OCI-LY3 (cell line): ENCODE measurements at regions not wholly inside any gene's neighbourhood (a gene's known extent, or its start where the extent isn't known, plus 50 kb on each side); places are given as distances from the start of the nearest gene placed in this dataset.

Experiments
- H2AFZ ChIP-seq: fragments of 200-600, 300-600 bp; shearing (Covaris generic); 2 replicates; pipeline ENCODE4 v1.6.0; 2014; ENCODE audit warnings: antibody characterized with exemption, low read depth, low read length
- H3K27ac ChIP-seq: fragments of 200-600, 300-600 bp; sonication (generic); 2 replicates; pipeline ENCODE4 v1.5.1; 2014; ENCODE audit warnings: mild to moderate bottlenecking, low read length, moderate library complexity, mixed read lengths
- H3K27me3 ChIP-seq: fragments of 200-600, 300-600 bp; sonication (generic); 2 replicates; pipeline ENCODE4 v1.6.1; 2014; ENCODE audit warnings: low read depth, low read length, mixed read lengths
- H3K36me3 ChIP-seq: fragments of 200-600, 300-600 bp; sonication (generic); replicated peaks from 2 replicates; pipeline ENCODE3; 2014; ENCODE audit warnings: low read depth, low read length, mixed read lengths
- H3K4me1 ChIP-seq: fragments of 300-600, 200-600 bp; sonication (generic); 2 replicates; pipeline ENCODE4 v1.6.1; 2014; ENCODE audit warnings: low read length, mixed read lengths
- H3K4me2 ChIP-seq: fragments of 200-600, 300-600 bp; sonication (generic); 2 replicates; pipeline ENCODE4 v1.6.1; 2014; ENCODE audit warnings: low read length, mixed read lengths
- H3K4me3 ChIP-seq: fragments of 300-600, 200-600 bp; sonication (generic); 2 replicates; pipeline ENCODE4 v1.5.1; 2014; ENCODE audit warnings: antibody characterized with exemption, mild to moderate bottlenecking, low read length, moderate library complexity
- H3K79me2 ChIP-seq: fragments of 300-600, 200-600 bp; shearing (Covaris generic); 2 replicates; pipeline ENCODE4 v1.6.1; 2014; ENCODE audit warnings: mild to moderate bottlenecking, low read length, mixed read lengths
- H3K9ac ChIP-seq: fragments of 300-600, 200-600 bp; shearing (Covaris generic); 2 replicates; pipeline ENCODE4 v1.6.0; 2014; ENCODE audit warnings: mild to moderate bottlenecking, low read length, moderate library complexity
- H3K9me3 ChIP-seq: fragments of 200-600, 300-600 bp; shearing (Covaris generic); 2 replicates; pipeline ENCODE4 v1.6.1; 2014; ENCODE audit warnings: low read length, mixed read lengths; ENCODE audit not compliant: insufficient read depth
- H4K20me1 ChIP-seq: fragments of 200-600, 300-600 bp; sonication (generic); 2 replicates; pipeline ENCODE4 v1.6.1; 2016; ENCODE audit warnings: low read length, mixed read lengths; ENCODE audit not compliant: insufficient read depth
- EZH2phosphoT487 ChIP-seq: fragments of 200-600 bp; shearing (Covaris generic); IDR thresholded peaks from 2 replicates; pipeline ENCODE4 v1.6.1; 2018; ENCODE audit warnings: antibody characterized with exemption, mixed run types, low read depth
- TF ChIP-seq, protein P1 (sequence below): fragments of 200-600, 300-600 bp; sonication (generic); IDR thresholded peaks from 2 replicates; pipeline ENCODE4 v1.5.1; 2014; ENCODE audit warnings: antibody characterized with exemption, low read length, low read depth

GRCh38 chr15:100710744-100711515, 108.5 kb downstream of the ASB7 start:
- H3K9me3 ChIP-seq = no peaks in the 10 kb centered on the region
- TF ChIP-seq, protein P1, sequence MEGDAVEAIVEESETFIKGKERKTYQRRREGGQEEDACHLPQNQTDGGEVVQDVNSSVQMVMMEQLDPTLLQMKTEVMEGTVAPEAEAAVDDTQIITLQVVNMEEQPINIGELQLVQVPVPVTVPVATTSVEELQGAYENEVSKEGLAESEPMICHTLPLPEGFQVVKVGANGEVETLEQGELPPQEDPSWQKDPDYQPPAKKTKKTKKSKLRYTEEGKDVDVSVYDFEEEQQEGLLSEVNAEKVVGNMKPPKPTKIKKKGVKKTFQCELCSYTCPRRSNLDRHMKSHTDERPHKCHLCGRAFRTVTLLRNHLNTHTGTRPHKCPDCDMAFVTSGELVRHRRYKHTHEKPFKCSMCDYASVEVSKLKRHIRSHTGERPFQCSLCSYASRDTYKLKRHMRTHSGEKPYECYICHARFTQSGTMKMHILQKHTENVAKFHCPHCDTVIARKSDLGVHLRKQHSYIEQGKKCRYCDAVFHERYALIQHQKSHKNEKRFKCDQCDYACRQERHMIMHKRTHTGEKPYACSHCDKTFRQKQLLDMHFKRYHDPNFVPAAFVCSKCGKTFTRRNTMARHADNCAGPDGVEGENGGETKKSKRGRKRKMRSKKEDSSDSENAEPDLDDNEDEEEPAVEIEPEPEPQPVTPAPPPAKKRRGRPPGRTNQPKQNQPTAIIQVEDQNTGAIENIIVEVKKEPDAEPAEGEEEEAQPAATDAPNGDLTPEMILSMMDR = no peak
- TF ChIP-seq EZH2phosphoT487 = no peak
- H3K9ac ChIP-seq = no peak overlapping the region
- H4K20me1 ChIP-seq = no peaks in the 10 kb centered on the region
- H3K27me3 ChIP-seq = no peaks in the 10 kb centered on the region
- H3K27ac ChIP-seq = no peak overlapping the region
- H3K79me2 ChIP-seq = no peaks in the 10 kb centered on the region
- no peaks in the 10 kb centered on the region for H3K4me1 ChIP-seq
- H3K4me3 ChIP-seq = no peak overlapping the region
- H3K4me2 ChIP-seq = no peak overlapping the region
- no peaks in the 10 kb centered on the region for H3K36me3 ChIP-seq
- no peak overlapping the region for H2AFZ ChIP-seq

- no peaks in the 10 kb centered on the region for H3K27me3 ChIP-seq
- no peak overlapping the region for H3K4me2 ChIP-seq
- no peaks in the 10 kb centered on the region for H4K20me1 ChIP-seq
- no peak overlapping the region for H3K9ac ChIP-seq
- H2AFZ ChIP-seq = no peak overlapping the region
- H3K36me3 ChIP-seq = no peaks in the 10 kb centered on the region
- no peak overlapping the region for H3K27ac ChIP-seq
- no peaks in the 10 kb centered on the region for H3K4me1 ChIP-seq
- no peaks in the 10 kb centered on the region for H3K9me3 ChIP-seq
- no peaks in the 10 kb centered on the region for H3K79me2 ChIP-seq
- no peak for TF ChIP-seq EZH2phosphoT487
- TF ChIP-seq, protein P1 = no peak
- no peak overlapping the region for H3K4me3 ChIP-seq
These were observed 109.2 kb downstream of the ASB7 start for GRCh38 chr15:100711516-100712021.

- Histone ChIP-seq H3K4me1 (no peaks in the 10 kb centered on the region), H3K27ac (no peak overlapping the region), H3K79me2 (no peaks in the 10 kb centered on the region), H3K9me3 (no peaks in the 10 kb centered on the region), H3K4me2 (no peak overlapping the region), H3K27me3 (no peaks in the 10 kb centered on the region), H3K4me3 (no peak overlapping the region), H3K9ac (no peak overlapping the region), H2AFZ (no peak overlapping the region), H4K20me1 (no peaks in the 10 kb centered on the region), H3K36me3 (no peaks in the 10 kb centered on the region)
- TF ChIP-seq, protein P1 = no peak
- no peak for TF ChIP-seq EZH2phosphoT487
These were observed 109.8 kb downstream of the ASB7 start for GRCh38 chr15:100712226-100712625.

DNA sequence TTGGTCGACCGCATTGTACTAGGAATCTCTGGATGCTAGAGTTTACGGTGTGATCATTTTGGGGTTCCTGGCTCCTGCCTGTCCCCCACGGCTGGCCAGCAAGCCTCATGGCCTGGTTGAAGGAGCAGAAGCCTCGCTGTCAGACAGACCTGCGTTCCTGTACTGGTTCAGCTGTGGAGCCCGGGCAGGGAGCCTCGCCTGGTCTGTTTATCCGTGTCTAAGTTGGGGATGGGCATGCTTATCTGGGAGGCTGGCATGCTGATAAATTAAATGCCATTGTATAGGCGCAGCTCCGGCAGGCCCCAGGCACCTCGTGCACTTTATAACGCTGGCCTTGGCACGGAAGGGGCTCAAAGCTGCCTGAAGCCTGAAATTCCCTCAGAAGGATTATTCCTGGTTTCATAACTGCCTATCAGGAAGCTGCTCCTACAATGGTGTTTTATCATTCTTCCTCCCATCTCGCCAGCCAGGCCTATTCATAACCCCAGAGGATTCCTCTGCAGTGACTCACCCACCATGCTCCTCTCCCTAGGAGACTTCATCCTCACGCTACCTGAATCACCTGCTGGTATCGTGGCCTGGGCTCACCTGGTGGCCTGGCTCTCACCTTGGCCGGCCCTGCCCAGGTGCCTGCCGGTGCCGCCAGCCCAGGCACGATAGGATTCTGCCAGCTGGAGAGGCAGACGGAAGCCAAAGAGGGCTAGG, 110.9 kb downstream of the ASB7 start:
- Histone ChIP-seq H3K79me2 (no peaks in the 10 kb centered on the region), H3K27me3 (no peaks in the 10 kb centered on the region), H3K36me3 (no peaks in the 10 kb centered on the region), H3K9me3 (no peaks in the 10 kb centered on the region), H3K27ac (no peak overlapping the region), H3K4me3 (no peak overlapping the region), H4K20me1 (no peaks in the 10 kb centered on the region), H2AFZ (no peak overlapping the region), H3K9ac (no peak overlapping the region), H3K4me2 (no peak overlapping the region), H3K4me1 (no peaks in the 10 kb centered on the region)
- no peak for TF ChIP-seq EZH2phosphoT487
- TF ChIP-seq, protein P1 = no peak
